Spleen (tissue), 11 donors: ENCODE measurements at regions not wholly inside any gene's neighbourhood (a gene's known extent, or its start where the extent isn't known, plus 50 kb on each side); places are given as distances from the start of the nearest gene placed in this dataset.

Experiments used
- DNase-seq: peaks from one replicate; pipeline ENCODE4 v3.0.0-alpha.2; 2020
- H3K27ac ChIP-seq, 8 donors: fragments of 200-600 bp; sonication (generic) in 7 of 8; 1 replicate in 4 of 8; 2 replicates in 4 of 8; pipeline versions ENCODE4 v1.5.0 to v1.8.0; 2016 to 2021; ENCODE audit warnings: inconsistent platforms in 4 of 8, mild to moderate bottlenecking in 4 of 8, moderate library complexity in 1 of 8
- H3K27me3 ChIP-seq, 7 donors: fragments of 200-600 bp; sonication (generic) in 6 of 7; replicated peaks in 1 of 7; 1 replicate in 4 of 7; 2 replicates in 3 of 7; pipeline versions ENCODE4 v1.5.0 to v1.8.0; 2016 to 2021; ENCODE audit warnings: inconsistent platforms in 3 of 7, mild to moderate bottlenecking in 1 of 7
- H3K36me3 ChIP-seq, 6 donors: fragments of 200-600 bp; sonication (generic) in 5 of 6; 1 replicate in 4 of 6; 2 replicates in 2 of 6; pipeline versions ENCODE4 v1.5.0 to v1.8.0; 2016 to 2021; ENCODE audit warnings: inconsistent platforms in 2 of 6
- H3K4me1 ChIP-seq, 6 donors: fragments of 200-600 bp; sonication (generic) in 5 of 6; 1 replicate in 3 of 6; 2 replicates in 3 of 6; pipeline versions ENCODE4 v1.5.0 to v1.8.0; 2016 to 2021; ENCODE audit warnings: inconsistent platforms in 3 of 6
- H3K4me3 ChIP-seq, 8 donors: fragments of 200-600 bp; sonication (generic) in 7 of 8; 1 replicate in 4 of 8; 2 replicates in 4 of 8; pipeline versions ENCODE4 v1.5.0 to v1.8.0; 2016 to 2021; ENCODE audit warnings: inconsistent platforms in 4 of 8, mild to moderate bottlenecking in 4 of 8, moderate library complexity in 2 of 8
- H3K9me3 ChIP-seq, 8 donors: fragments of 200-600 bp; sonication (generic) in 7 of 8; 1 replicate in 4 of 8; 2 replicates in 4 of 8; pipeline versions ENCODE4 v1.5.0 to v1.8.0; 2016 to 2021; ENCODE audit warnings: inconsistent platforms in 4 of 8
- CTCF ChIP-seq, 11 experiments: fragments of 200-600 bp in 7 of 11; fragments of 450-650 bp in 4 of 11; sonication (generic) in 4 of 11; IDR thresholded peaks in 8 of 11; conservative IDR thresholded peaks in 3 of 11; 1 replicate in 7 of 11; 2 replicates in 4 of 11; pipeline versions ENCODE4 v1.4.0 to v1.8.0; 2016 to 2021; ENCODE audit warnings: antibody characterized with exemption in 11 of 11, inconsistent platforms in 4 of 11, mild to moderate bottlenecking in 1 of 11
- POLR2A ChIP-seq, 3 donors: fragments of 450-650 bp; IDR thresholded peaks; one replicate each; pipeline ENCODE4 v1.5.1; 2017; ENCODE audit warnings: antibody characterized with exemption in 3 of 3, mild to moderate bottlenecking in 1 of 3
- POLR2AphosphoS5 ChIP-seq, 3 donors: sonication (generic); formaldehyde crosslinking; IDR thresholded peaks; one replicate each; pipeline ENCODE4 v1.5.1; 2017; ENCODE audit warnings: antibody characterized with exemption in 3 of 3
- WGBS, 5 donors: extraction: QIAGEN DNeasy Blood & Tissue Kit in 3 of 5; methylation state at CpG; one replicate each; pipeline versions ENCODE4 v1.1.5 to v1.1.7; 2013 to 2018; 5-methylcytosine and 5-hydroxymethylcytosine counted together
- intact Hi-C: fragments of 100-400 bp; cut with DNase I; formaldehyde crosslinking; loops from one replicate; pipeline ENCODE4 v1.15.0; 2023; ENCODE audit warnings: low total_unique reads
- donor health status: healthy with polysubstance abuse.
- donor health status: DM: no; HTN: no; CAD: no; lungs with moderate emphysema.
- donor health status: DM: no; HTN: no; CAD: no.
- donor health status: Bipolar disorder and iron deficiency.
- donor health status: healthy.
- donor health status: DM: no; HTN: no; CAD: no.
- donor health status: DM: yes; HTN: yes; CAD: no.

DNA sequence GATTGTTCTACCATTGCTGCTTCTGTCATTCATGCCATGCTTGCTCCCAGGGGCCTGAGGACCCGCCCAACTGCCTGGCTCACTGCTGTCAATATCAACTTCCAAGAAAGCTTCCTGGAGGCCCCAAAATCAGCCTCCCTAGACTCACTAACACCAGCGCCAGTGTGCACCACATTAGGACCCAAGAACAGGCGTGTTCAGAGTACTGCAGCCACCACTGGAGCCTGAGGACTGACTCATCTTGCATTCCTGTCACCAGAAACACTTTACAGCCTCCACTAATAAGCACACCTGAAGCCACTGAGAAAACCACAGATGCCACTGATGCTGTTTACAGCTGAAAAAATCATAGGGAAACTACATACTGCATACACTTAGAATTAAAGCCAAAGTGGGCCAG is 1284.3 kb downstream of the TYW1 start:
- H3K4me1 ChIP-seq, result no peaks in the 10 kb centered on the region

GRCh38 chr7:68288144-68288593 is 1291.5 kb downstream of the TYW1 start:
- no peak for DNase-seq
- Histone ChIP-seq H3K9me3 (peaks cover 0 to 69% (median 36%) of the 10 kb centered on the region in 8 donors), H3K27me3 (no peaks in the 10 kb centered on the region), H3K27ac (no peak overlapping the region), H3K4me3 (no peak overlapping the region), H3K4me1 (no peaks in the 10 kb centered on the region), H3K36me3 (no peaks in the 10 kb centered on the region)
- 70 to 91% (median 84%) methylated on average over 4 of the region's 4 CpGs for WGBS, 5 donors
- intact Hi-C loops, result no loop called here
- TF ChIP-seq CTCF (IDR thresholded peaks at IDR 0.05 in 8 of 11, conservative IDR thresholded peaks at IDR 0.05 in 3 of 11), result no peak
- no peak for TF ChIP-seq POLR2A (IDR thresholded peaks at IDR 0.05)
- no peak for TF ChIP-seq POLR2AphosphoS5 (IDR thresholded peaks at IDR 0.05)

More for the DNA sequence above, 1284.3 kb downstream of the TYW1 start:
- TF ChIP-seq POLR2AphosphoS5 (IDR thresholded peaks at IDR 0.05) (no peak), POLR2A (IDR thresholded peaks at IDR 0.05) (no peak), CTCF (IDR thresholded peaks at IDR 0.05 in 8 of 11, conservative IDR thresholded peaks at IDR 0.05 in 3 of 11) (no peak)
- Histone ChIP-seq H3K36me3 (no peaks in the 10 kb centered on the region), H3K27me3 (no peaks in the 10 kb centered on the region), H3K4me3 (no peak overlapping the region), H3K9me3 (peaks cover 0 to 64% (median 13%) of the 10 kb centered on the region in 8 donors), H3K27ac (no peak overlapping the region)
- no peak for DNase-seq
- intact Hi-C loops, result no loop called here
- WGBS, 5 donors, result 55 to 90% (median 82%) methylated on average over 2 to 3 of the region's 3 CpGs

DNA sequence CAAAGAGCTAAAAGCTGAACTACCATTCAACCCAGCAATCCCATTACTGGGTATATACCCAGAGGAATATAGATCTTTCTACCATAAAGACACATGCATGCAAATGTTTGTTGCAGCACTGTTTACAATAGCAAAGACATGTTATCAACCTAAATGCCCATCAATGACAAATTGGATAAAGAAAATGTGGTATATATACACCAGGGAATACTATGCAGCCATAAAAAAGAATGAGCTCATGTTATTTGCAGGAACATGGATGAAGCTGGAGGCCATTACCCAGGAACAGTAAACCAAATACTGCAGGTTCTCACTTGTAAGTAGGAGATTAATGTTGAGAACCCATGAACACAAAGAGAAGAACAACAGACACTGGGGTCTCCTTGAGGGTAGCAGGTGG is 1295.1 kb downstream of the TYW1 start:
- Histone ChIP-seq H3K9me3 (peaks cover 0 to 39% (median 19%) of the 10 kb centered on the region in 8 donors), H3K4me1 (no peaks in the 10 kb centered on the region), H3K36me3 (no peaks in the 10 kb centered on the region), H3K27me3 (no peaks in the 10 kb centered on the region), H3K4me3 (no peak overlapping the region), H3K27ac (no peak overlapping the region)
- no peak for DNase-seq
- TF ChIP-seq POLR2AphosphoS5 (IDR thresholded peaks at IDR 0.05), result no peak
- TF ChIP-seq POLR2A (IDR thresholded peaks at IDR 0.05), result no peak
- TF ChIP-seq CTCF (IDR thresholded peaks at IDR 0.05 in 8 of 11, conservative IDR thresholded peaks at IDR 0.05 in 3 of 11), result no peak
- intact Hi-C loops, result no loop called here

GRCh38 chr7:68295386-68295785 is 1298.8 kb downstream of the TYW1 start:
- intact Hi-C loops, result no loop called here
- DNase-seq, result no peak
- WGBS, 5 donors, result 26 to 61% (median 49%) methylated on average over 4 of the region's 4 CpGs

More at GRCh38 chr7:68295386-68295785, 1298.8 kb downstream of the TYW1 start:
- Histone ChIP-seq H3K4me3 (no peak overlapping the region), H3K9me3 (peaks cover 0 to 38% (median 15%) of the 10 kb centered on the region in 8 donors), H3K27me3 (no peaks in the 10 kb centered on the region), H3K27ac (no peak overlapping the region), H3K36me3 (no peaks in the 10 kb centered on the region), H3K4me1 (no peaks in the 10 kb centered on the region)
- TF ChIP-seq POLR2A (IDR thresholded peaks at IDR 0.05), result no peak
- TF ChIP-seq CTCF (IDR thresholded peaks at IDR 0.05 in 8 of 11, conservative IDR thresholded peaks at IDR 0.05 in 3 of 11), result no peak
- no peak for TF ChIP-seq POLR2AphosphoS5 (IDR thresholded peaks at IDR 0.05)
